H1 (cell line): ENCODE measurements at regions not wholly inside any gene's neighbourhood (a gene's known extent, or its start where the extent isn't known, plus 50 kb on each side); places are given as distances from the start of the nearest gene placed in this dataset.

ENCODE experiments used
- CEBPB ChIP-seq: IDR thresholded peaks from 2 replicates; pipeline ENCODE4 v1.6.1; 2012; ENCODE audit warnings: low read depth, low read length
- CHD1 ChIP-seq: IDR thresholded peaks from 2 replicates; pipeline ENCODE4 v1.6.1; 2012; ENCODE audit warnings: low read depth, low read length, improper control_type of control experiment
- EZH2 ChIP-seq: fragments of 200-600 bp; sonication (generic); IDR thresholded peaks from 2 replicates; pipeline ENCODE4 v1.7.1; 2012; ENCODE audit warnings: low read depth, mild to moderate bottlenecking, moderate library complexity, low read length, inconsistent platforms; ENCODE audit not compliant: severe bottlenecking
- POLR2A ChIP-seq, 2 experiments: IDR thresholded peaks; 1 replicate in 1 of 2; 2 replicates in 1 of 2; pipeline ENCODE4 v1.6.1; 2011; ENCODE audit warnings: low read depth in 2 of 2, low read length in 2 of 2, mild to moderate bottlenecking in 2 of 2; ENCODE audit errors: control extremely low read depth in 1 of 2
- YY1 ChIP-seq: IDR thresholded peaks from 2 replicates; pipeline ENCODE4 v1.6.1; 2011; ENCODE audit warnings: low read depth, mild to moderate bottlenecking, low read length
- TF ChIP-seq, protein P1 (sequence below), 3 experiments: IDR thresholded peaks; 1 replicate in 2 of 3; 2 replicates in 1 of 3; pipeline versions ENCODE4 v1.5.1 to v1.6.1; 2011; ENCODE audit warnings: low read length in 3 of 3, mild to moderate bottlenecking in 3 of 3, inconsistent platforms in 2 of 3, low read depth in 1 of 3, moderate library complexity in 1 of 3; ENCODE audit not compliant: insufficient read depth in 1 of 3; ENCODE audit errors: control extremely low read depth in 1 of 3

DNA sequence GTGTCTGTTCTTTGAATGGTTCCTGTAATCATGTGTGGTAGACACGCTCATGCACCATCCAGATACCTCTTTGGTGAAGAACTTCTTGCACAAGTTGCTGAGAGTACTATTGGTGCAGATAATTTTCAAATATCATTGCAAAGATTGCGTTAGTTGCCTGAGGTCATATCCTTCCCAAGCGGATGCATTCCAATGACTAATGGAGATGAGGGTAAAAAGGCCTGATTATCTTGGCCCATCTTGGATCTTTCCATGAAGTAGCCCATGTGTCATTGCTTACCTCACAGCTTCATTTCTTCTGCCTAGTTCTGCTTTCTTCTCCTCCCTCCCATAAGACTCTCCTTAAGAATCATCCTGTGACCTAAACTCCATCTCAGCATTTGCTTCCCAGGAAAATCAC lies 384.9 kb upstream of the CNKSR2 start:
- TF ChIP-seq EZH2 (no peak), POLR2A (IDR thresholded peaks at IDR 0.05; ENCODE audit: control extremely low read depth in 1 of 2, low read depth in 2 of 2, low read length in 2 of 2) (no peak), CEBPB (no peak), CHD1 (no peak), YY1 (no peak)
- TF ChIP-seq, protein P1, sequence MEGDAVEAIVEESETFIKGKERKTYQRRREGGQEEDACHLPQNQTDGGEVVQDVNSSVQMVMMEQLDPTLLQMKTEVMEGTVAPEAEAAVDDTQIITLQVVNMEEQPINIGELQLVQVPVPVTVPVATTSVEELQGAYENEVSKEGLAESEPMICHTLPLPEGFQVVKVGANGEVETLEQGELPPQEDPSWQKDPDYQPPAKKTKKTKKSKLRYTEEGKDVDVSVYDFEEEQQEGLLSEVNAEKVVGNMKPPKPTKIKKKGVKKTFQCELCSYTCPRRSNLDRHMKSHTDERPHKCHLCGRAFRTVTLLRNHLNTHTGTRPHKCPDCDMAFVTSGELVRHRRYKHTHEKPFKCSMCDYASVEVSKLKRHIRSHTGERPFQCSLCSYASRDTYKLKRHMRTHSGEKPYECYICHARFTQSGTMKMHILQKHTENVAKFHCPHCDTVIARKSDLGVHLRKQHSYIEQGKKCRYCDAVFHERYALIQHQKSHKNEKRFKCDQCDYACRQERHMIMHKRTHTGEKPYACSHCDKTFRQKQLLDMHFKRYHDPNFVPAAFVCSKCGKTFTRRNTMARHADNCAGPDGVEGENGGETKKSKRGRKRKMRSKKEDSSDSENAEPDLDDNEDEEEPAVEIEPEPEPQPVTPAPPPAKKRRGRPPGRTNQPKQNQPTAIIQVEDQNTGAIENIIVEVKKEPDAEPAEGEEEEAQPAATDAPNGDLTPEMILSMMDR (IDR thresholded peaks at IDR 0.05; ENCODE audit: control extremely low read depth in 1 of 3, insufficient read depth in 1 of 3, low read depth in 1 of 3, low read length in 3 of 3) = no peak
